OCI-LY3 (cell line): ENCODE measurements at regions not wholly inside any gene's neighbourhood (a gene's known extent, or its start where the extent isn't known, plus 50 kb on each side); places are given as distances from the start of the nearest gene placed in this dataset.

Experiments used
- CTCF ChIP-seq: fragments of 200-600, 300-600 bp; sonication (generic); IDR thresholded peaks from 2 replicates; pipeline ENCODE4 v1.5.1; 2014; ENCODE audit warnings: antibody characterized with exemption, low read length, low read depth
- EZH2phosphoT487 ChIP-seq: fragments of 200-600 bp; shearing (Covaris generic); IDR thresholded peaks from 2 replicates; pipeline ENCODE4 v1.6.1; 2018; ENCODE audit warnings: antibody characterized with exemption, mixed run types, low read depth

GRCh38 chr6:90412538-90413369 is 116.1 kb upstream of the BACH2 start:
- no peak for TF ChIP-seq CTCF
- no peak for TF ChIP-seq EZH2phosphoT487
